ENCODE measurements at regions not wholly inside any gene's neighbourhood (a gene's known extent, or its start where the extent isn't known, plus 50 kb on each side); places are given as distances from the start of the nearest gene placed in this dataset.

GRCh38 chr11:37306563-37306962 lies 708.5 kb upstream of the RAG2 start:
- TF ChIP-seq POLR2AphosphoS5 (IDR thresholded peaks at IDR 0.05) (no peak), CTCF (IDR thresholded peaks at IDR 0.05; ENCODE audit: poor library complexity, severe bottlenecking) (no peak), SMC3 (conservative IDR thresholded peaks at IDR 0.05; ENCODE audit: poor library complexity) (no peak)
